ENCODE measurements at regions not wholly inside any gene's neighbourhood (a gene's known extent, or its start where the extent isn't known, plus 50 kb on each side); places are given as distances from the start of the nearest gene placed in this dataset.
"Not testable (repeated sequence)": the region's sequence is repeated elsewhere in the genome, so short reads cannot be mapped to it uniquely, and the experiment has no call there.

DNA sequence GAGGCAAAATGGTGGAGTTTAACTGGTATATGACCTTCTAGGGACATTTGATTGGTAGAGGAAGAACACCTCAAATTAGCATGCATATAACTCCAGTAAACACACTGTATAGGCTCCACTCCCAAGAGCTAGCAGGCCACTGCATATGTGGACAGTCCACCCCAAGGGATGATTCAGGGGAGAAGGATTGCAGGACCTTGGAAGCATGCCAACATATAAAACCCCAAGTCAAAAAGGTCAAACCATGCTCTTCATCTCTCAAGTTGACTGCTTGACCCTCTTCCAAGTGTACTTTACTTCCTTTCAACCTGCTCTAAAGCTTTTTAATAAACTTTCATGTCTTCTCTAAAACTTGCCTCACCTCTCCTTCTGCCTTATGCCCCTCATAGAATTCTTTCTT, 459.9 kb upstream of the CCDC179 start:
- no peak overlapping the region for H3K4me3 Mint-ChIP-seq
- H3K27ac Mint-ChIP-seq = no peak overlapping the region
- DNase-seq = no peak
- no peaks in the 10 kb centered on the region for H3K9me3 Mint-ChIP-seq
- H3K27me3 Mint-ChIP-seq = no peaks in the 10 kb centered on the region
- H3K4me1 Mint-ChIP-seq = no peaks in the 10 kb centered on the region
- no peaks in the 10 kb centered on the region for H3K36me3 Mint-ChIP-seq (ENCODE audit: low read depth)
- intact Hi-C loops (cut with micrococcal nuclease) = no loop called here

DNA sequence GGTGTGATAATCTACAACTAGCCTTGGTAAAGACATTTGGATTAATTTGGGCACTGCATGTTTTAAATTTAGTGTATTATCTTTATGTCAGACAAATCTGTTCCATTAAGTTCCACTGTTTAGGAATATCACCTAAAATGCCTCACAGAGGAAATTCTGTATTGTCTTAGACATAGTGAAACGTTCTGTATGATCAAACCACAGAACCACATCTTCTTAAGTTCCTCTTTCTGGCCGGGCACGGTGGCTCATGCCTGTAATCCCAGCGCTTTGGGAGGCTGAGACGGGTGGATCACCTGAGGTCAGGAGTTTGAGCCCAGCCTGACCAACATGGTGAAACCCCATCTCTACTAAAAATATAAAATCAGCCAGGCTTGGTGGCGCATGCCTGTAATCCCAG, 475.3 kb upstream of the CCDC179 start:
- DNase-seq; intact Hi-C loops (cut with micrococcal nuclease); H3K4me1 Mint-ChIP-seq: not testable (repeated sequence)

DNA sequence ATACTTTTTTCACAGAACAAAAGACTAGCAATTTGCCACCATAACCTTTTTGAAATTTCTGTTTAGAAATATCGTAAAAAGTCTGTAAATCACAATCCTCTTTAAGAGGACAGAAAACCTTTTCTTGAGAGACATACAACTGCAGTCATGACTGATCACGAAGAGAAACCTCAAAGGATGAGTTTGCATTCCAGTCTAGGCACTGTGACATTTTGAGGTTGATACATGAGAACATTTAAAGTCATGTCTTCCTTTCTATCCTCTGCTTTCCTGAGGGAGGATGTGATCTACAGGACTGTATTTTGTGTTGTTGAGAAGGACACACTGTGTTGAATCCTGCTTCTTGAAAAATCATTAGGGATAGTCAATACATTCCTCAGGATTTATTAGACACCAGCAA, 476.7 kb upstream of the CCDC179 start:
- Mint-ChIP-seq H3K4me3 (no peak overlapping the region), H3K27me3 (no peaks in the 10 kb centered on the region), H3K27ac (no peak overlapping the region), H3K36me3 (ENCODE audit: low read depth) (no peaks in the 10 kb centered on the region), H3K9me3 (no peaks in the 10 kb centered on the region), H3K4me1 (no peaks in the 10 kb centered on the region)
- intact Hi-C loops (cut with micrococcal nuclease) = no loop called here
- DNase-seq = no peak

More for the DNA sequence above, 475.3 kb upstream of the CCDC179 start:
- H3K27me3 Mint-ChIP-seq; H3K4me3 Mint-ChIP-seq; H3K9me3 Mint-ChIP-seq; H3K27ac Mint-ChIP-seq; H3K36me3 Mint-ChIP-seq (ENCODE audit: low read depth): not testable (repeated sequence)

DNA sequence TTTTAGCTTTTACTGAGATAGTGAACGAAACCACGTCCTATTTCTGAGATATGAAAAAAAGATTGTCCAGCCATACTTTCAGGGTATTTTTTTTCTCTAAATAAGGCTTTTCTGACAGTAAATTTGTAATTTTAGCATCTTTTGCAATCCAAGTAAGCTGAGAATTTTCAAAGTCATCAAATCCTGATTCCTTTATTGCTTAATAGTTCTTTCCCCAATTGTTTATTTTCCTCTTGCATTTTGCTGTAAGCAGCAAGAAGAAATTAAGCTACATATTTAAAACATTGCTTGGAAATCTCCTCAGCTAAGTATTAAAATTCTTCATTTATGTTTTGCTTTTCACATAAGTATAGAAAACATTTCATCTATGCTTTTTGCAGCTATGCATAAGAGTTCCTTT, 493.3 kb upstream of the CCDC179 start:
- H3K27ac Mint-ChIP-seq = no peak overlapping the region

DNA sequence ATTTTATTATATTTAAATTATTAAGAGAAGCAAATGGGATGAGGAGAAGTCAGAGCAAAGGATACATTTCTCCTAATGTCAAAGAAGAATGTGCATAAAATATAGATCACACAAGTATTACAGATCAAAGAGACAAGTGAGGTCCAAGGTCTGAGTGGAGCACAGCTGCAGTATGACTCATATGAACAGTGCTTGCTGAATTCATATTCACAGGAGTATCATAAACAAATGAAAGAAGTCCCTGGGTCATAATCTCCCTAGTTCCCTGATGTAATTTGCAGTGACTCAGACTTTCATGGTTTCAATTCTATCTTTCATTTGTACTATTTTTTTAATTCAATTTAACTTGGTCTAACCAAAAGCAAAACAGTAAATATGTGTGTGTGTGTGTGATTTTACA, 499.0 kb upstream of the CCDC179 start:
- Mint-ChIP-seq H3K4me1 (no peaks in the 10 kb centered on the region), H3K9me3 (peaks cover 6% of the 10 kb centered on the region), H3K4me3 (no peak overlapping the region), H3K27ac (no peak overlapping the region), H3K27me3 (no peaks in the 10 kb centered on the region), H3K36me3 (ENCODE audit: low read depth) (no peaks in the 10 kb centered on the region)
- DNase-seq = no peak
- intact Hi-C loops (cut with micrococcal nuclease) = no loop called here

More for the DNA sequence above, 493.3 kb upstream of the CCDC179 start:
- H3K4me1 Mint-ChIP-seq = no peaks in the 10 kb centered on the region
- no peak overlapping the region for H3K4me3 Mint-ChIP-seq
- intact Hi-C loops (cut with micrococcal nuclease) = no loop called here
- no peaks in the 10 kb centered on the region for H3K36me3 Mint-ChIP-seq (ENCODE audit: low read depth)
- no peaks in the 10 kb centered on the region for H3K27me3 Mint-ChIP-seq
- H3K9me3 Mint-ChIP-seq = no peaks in the 10 kb centered on the region
- no peak for DNase-seq

DNA sequence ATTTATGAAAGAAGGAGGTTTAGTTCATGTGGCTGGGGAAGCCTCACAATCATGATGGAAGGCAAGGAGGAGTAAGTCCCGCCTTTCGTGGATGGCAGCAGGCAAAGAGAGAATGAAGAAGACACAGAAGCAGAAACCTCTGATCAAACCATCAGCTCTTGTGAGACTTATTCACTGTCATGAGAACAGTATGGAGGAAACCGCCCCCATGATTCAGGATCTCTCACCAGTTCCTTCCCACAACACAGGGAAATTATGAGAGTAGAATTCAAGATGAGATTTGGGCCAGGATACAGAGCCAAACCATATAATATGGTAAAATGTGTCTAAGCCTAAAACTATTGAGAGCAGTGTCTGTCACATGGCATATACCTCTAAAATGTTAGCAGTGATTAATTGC, 503.8 kb upstream of the CCDC179 start:
- no peak for DNase-seq
- no peaks in the 10 kb centered on the region for H3K4me1 Mint-ChIP-seq
- H3K4me3 Mint-ChIP-seq = no peak overlapping the region
- intact Hi-C loops (cut with micrococcal nuclease) = no loop called here
- no peak overlapping the region for H3K27ac Mint-ChIP-seq
- H3K36me3 Mint-ChIP-seq (ENCODE audit: low read depth) = no peaks in the 10 kb centered on the region
- no peaks in the 10 kb centered on the region for H3K27me3 Mint-ChIP-seq
- H3K9me3 Mint-ChIP-seq = peaks cover 6% of the 10 kb centered on the region

DNA sequence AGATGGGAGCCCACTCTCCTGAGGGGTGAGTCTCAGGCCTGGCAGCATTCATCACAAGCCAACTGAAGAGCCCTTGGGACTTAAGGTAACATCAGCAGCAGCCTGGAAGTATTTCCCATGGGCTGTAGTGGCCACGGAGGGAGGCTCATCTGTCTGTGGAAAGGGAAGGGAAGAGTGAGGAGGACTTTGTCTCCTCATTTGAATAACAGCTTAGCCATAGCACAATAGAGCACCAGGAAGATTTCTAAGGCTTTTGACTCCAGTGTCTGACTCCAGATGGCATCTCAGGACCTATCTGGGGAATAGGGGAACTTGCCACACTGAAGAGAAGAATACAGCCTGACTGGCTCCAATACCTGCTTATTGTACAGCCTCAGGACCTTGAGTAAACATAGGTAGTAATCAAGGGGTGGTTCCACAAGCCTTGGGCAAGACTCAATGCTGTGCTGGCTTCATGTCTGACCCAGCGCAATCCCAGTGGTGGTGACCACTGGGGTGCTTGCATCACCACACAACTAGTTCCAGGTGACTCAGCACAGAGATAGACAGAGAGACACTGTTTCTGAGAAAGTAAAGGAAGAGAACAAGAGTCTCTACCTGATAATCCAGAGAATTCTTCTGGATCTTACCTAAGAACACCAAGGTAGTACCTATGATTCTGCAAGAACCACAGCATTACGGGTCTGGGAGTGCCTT, 510.5 kb upstream of the CCDC179 start:
- Mint-ChIP-seq H3K9me3 (peaks cover 4% of the 10 kb centered on the region), H3K4me3 (no peak overlapping the region), H3K27ac (no peak overlapping the region), H3K4me1 (no peaks in the 10 kb centered on the region), H3K36me3 (ENCODE audit: low read depth) (no peaks in the 10 kb centered on the region), H3K27me3 (no peaks in the 10 kb centered on the region)
- intact Hi-C loops (cut with micrococcal nuclease) = no loop called here
- no peak for DNase-seq

DNA sequence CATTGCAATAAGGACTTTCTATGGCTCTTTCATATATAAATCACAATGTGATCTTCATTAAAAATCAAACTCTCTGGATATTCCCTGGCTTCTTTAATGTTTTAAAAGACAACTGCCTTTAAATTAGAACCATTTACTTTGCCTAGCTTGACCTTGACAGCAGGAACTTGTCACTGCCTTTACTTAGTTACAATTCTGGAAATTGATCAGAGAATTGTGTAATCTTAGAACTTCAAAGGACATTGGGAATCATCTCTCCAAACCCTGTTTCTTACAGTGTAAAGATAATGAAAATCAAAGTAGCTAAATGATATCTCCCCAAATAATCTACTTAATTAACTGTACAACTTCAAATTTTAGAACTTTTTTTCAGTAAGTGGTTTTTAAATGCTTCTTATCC, 517.6 kb upstream of the CCDC179 start:
- H3K27me3 Mint-ChIP-seq = no peaks in the 10 kb centered on the region
- no peaks in the 10 kb centered on the region for H3K36me3 Mint-ChIP-seq (ENCODE audit: low read depth)
- H3K27ac Mint-ChIP-seq = no peak overlapping the region
- no peak overlapping the region for H3K4me3 Mint-ChIP-seq
- H3K9me3 Mint-ChIP-seq = peaks cover 4% of the 10 kb centered on the region
- H3K4me1 Mint-ChIP-seq = no peaks in the 10 kb centered on the region
- intact Hi-C loops (cut with micrococcal nuclease) = no loop called here
- DNase-seq = no peak

DNA sequence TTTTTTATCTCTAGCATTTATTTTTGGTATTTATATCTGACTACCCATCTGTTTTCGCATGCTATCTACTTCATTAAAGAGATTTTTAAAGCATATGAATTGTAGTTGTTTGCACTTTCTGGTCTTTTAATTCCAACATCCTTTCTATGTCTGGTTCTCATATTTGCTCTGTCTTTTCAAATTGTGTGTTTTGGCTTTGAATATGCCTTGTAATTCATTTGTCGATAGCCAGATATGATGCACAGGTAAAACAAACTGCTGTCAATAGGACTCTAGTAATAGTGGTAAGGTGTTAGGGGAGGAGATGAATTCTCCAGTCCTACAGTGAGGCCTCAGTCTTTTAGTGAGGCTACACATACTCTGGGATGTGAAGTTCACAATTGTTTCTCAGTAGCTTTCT, 530.8 kb upstream of the CCDC179 start:
- H3K27ac Mint-ChIP-seq = no peak overlapping the region
- no peak overlapping the region for H3K4me3 Mint-ChIP-seq
- no peaks in the 10 kb centered on the region for H3K4me1 Mint-ChIP-seq
- no peaks in the 10 kb centered on the region for H3K36me3 Mint-ChIP-seq (ENCODE audit: low read depth)
- H3K9me3 Mint-ChIP-seq = no peaks in the 10 kb centered on the region
- H3K27me3 Mint-ChIP-seq = no peaks in the 10 kb centered on the region
- intact Hi-C loops (cut with micrococcal nuclease) = no loop called here
- DNase-seq = no peak

DNA sequence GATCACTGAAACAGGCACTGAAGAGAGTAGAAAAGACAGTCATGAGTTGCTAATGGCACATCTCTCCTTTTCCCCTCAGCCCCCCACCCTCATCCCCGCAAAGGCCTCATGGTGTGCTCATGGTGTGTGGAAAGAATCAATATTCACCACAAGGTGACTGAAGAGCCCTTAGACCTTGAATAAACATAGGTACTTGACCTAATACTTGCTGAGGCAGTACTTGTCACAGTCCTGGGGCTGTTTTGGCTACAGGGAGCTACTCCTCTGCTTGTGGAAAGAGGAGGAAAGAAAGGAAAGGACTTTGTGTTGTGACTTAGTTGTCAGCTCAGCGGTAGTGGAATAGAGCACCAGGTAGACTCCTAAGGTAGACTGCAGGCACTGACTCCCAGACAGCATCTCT, 537.8 kb upstream of the CCDC179 start:
- no peak for DNase-seq
- Mint-ChIP-seq H3K36me3 (ENCODE audit: low read depth) (no peaks in the 10 kb centered on the region), H3K27me3 (no peaks in the 10 kb centered on the region), H3K9me3 (no peaks in the 10 kb centered on the region), H3K4me1 (no peaks in the 10 kb centered on the region), H3K4me3 (no peak overlapping the region), H3K27ac (no peak overlapping the region)
- intact Hi-C loops (cut with micrococcal nuclease) = no loop called here

DNA sequence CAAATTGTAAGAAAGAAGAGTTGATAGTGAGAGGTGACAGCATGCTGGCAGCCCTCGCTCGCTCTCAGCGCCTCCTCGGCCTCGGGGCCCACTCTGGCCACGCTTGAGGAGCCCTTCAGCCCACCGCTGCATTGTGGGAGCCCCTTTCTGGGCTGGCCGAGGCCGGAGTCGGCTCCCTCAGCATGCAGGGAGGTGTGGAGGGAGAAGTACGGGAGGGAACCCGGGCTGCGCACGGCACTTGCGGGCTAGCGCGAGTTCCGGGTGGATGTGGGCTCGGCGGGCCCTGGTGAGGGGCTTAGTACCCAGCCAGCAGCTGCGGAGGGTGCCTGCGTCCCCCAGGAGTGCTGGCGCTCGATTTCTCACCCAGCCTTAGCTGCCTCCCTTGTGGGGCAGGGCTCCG, 539.7 kb upstream of the CCDC179 start:
- no peak overlapping the region for H3K4me3 Mint-ChIP-seq
- no peaks in the 10 kb centered on the region for H3K4me1 Mint-ChIP-seq
- no peak overlapping the region for H3K27ac Mint-ChIP-seq
- intact Hi-C loops (cut with micrococcal nuclease) = no loop called here
- no peak for DNase-seq
- H3K9me3 Mint-ChIP-seq = no peaks in the 10 kb centered on the region
- no peaks in the 10 kb centered on the region for H3K27me3 Mint-ChIP-seq
- no peaks in the 10 kb centered on the region for H3K36me3 Mint-ChIP-seq (ENCODE audit: low read depth)

DNA sequence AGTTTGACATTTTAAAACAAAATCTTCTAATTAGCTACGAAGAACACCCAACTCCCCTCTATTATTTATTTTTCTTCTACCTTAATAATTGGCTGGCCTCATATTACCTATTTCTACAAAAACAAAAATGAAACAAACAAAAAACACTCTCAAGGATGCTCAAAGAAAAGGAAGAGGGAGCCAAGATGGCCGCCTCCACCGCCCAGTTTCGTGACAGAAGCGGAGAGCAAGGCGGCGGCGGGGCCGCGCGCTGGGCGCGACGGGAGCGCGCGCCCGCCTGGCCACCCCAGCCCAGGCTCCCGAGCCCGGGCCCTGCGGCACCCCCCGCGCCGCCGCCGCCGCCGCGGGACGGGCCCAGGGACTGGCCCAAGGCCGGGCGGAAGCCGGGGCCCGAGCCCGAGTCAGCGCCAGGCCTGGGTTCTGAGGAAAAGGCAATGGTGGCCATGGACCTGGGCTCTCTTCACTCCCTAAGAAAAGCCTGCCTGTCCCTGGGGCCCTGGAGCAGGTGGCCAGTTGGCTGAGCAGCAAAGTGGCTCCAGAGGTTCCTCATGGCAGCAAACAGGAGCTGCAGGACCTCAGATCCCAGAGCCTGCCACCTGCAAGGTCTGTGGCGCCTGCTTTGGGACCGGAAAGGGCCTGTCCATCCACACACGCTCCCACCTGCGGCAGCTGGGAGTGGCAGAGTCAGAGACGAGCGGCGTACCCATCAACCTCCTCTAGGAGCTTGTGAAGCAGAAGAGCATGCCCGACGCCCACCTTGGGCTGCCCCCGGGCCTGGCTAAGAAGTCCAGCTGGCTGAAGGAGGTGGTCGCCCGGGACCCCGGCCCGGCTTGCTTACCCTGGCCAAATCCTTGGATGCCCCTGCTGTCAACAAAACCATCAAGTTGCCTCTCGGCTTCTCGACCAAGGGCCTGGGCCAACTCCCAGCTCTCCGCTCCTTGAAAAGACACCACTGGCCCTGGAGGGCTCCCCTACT, 543.2 kb upstream of the CCDC179 start:
- no peak for DNase-seq
- Mint-ChIP-seq H3K27me3 (no peaks in the 10 kb centered on the region), H3K27ac (no peak overlapping the region), H3K36me3 (ENCODE audit: low read depth) (no peaks in the 10 kb centered on the region), H3K9me3 (peaks cover 11% of the 10 kb centered on the region), H3K4me1 (no peaks in the 10 kb centered on the region), H3K4me3 (no peak overlapping the region)
- intact Hi-C loops (cut with micrococcal nuclease) = no loop called here

DNA sequence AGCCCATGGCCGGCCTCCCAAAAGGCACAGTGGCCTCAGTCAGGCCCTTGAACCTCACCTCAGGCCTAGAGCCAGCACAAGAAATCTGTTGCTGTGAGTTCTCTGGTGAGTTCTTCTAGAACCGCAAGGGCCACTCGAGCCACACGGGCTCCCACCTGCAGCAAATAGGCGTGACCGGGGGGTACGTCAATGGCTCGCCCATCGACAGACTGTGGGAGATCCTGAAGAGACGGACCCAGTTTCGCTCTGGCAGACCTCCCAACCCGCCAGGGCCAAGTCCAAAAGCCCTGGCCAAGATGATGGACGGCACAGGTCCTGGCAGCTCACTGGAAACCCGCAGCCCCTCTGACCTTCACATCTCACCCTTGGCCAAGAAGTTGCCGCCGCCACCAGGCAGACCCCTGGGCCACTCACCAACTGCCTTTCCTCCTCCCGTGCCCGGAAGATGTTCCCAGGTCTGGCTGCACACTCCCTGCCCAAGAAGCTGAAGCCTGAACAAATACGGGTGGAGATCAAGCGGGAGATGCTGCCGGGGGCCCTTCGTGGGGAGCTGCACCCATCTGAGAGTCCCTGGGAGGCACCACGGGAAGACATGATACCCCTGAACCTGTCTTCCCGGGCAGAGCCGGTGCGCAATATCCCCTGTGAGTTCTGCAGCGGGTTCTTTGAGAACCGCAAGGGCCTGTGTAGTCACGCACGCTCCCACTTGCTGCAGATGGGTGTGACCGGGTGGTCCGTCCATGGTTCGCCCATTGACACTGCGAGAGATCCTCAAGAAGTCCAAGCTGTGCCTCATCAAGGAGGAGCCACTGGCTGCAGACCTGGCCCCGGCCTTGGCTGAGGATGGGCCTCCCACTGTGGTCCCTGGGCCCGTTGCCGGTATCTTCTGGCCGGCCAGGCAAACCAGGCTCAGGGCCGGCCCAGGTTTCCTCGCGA, 544.2 kb upstream of the CCDC179 start:
- no peaks in the 10 kb centered on the region for H3K27me3 Mint-ChIP-seq

More for the DNA sequence above, 544.2 kb upstream of the CCDC179 start:
- intact Hi-C loops (cut with micrococcal nuclease) = no loop called here
- Mint-ChIP-seq H3K9me3 (peaks cover 11% of the 10 kb centered on the region), H3K36me3 (ENCODE audit: low read depth) (no peaks in the 10 kb centered on the region), H3K4me1 (no peaks in the 10 kb centered on the region), H3K4me3 (no peak overlapping the region), H3K27ac (no peak overlapping the region)
- DNase-seq = no peak
